BLaER1 treated with 17β-estradiol and CSF1 and Interleukin-3, amounts not matched to agents 10 nM and 100 nM (cell line): ENCODE measurements at regions not wholly inside any gene's neighbourhood (a gene's known extent, or its start where the extent isn't known, plus 50 kb on each side); places are given as distances from the start of the nearest gene placed in this dataset.

ENCODE experiments used
- H3K27ac ChIP-seq, 11 experiments: shearing (Covaris generic); formaldehyde crosslinking; 2 replicates each; pipeline ENCODE4 v1.8.1; 2022
- H3K27me3 ChIP-seq, 11 experiments: shearing (Covaris generic); formaldehyde crosslinking; 2 replicates each; pipeline ENCODE4 v1.8.1; 2022
- H3K36me3 ChIP-seq, 11 experiments: shearing (Covaris generic); formaldehyde crosslinking; 2 replicates each; pipeline ENCODE4 v1.8.1; 2022
- H3K4me1 ChIP-seq, 10 experiments: shearing (Covaris generic); formaldehyde crosslinking; 2 replicates each; pipeline ENCODE4 v1.8.1; 2022
- H3K4me2 ChIP-seq, 11 experiments: shearing (Covaris generic); formaldehyde crosslinking; 2 replicates each; pipeline ENCODE4 v1.8.1; 2022
- H3K4me3 ChIP-seq, 10 experiments: shearing (Covaris generic); formaldehyde crosslinking; 2 replicates each; pipeline ENCODE4 v1.8.1; 2022
- H3K9ac ChIP-seq, 11 experiments: shearing (Covaris generic); formaldehyde crosslinking; 2 replicates each; pipeline ENCODE4 v1.8.1; 2022
- H3K9me3 ChIP-seq, 11 experiments: shearing (Covaris generic); formaldehyde crosslinking; replicated peaks in 1 of 11; 2 replicates each; pipeline ENCODE4 v1.8.1; 2022
- H4K20me1 ChIP-seq, 11 experiments: shearing (Covaris generic); formaldehyde crosslinking; 2 replicates each; pipeline ENCODE4 v1.8.1; 2022
- Cebpa-rat ChIP-seq, 11 experiments: shearing (Covaris generic); IDR thresholded peaks; 2 replicates each; pipeline ENCODE4 v1.8.1; 2022

GRCh38 chr20:56827763-56828162 is 198.7 kb downstream of the TFAP2C start:
- 0 out of 22 replicates have a peak overlapping the region, but pooled peaks of 1 of the 11 experiments have one; percentile 1 for H3K4me2 ChIP-seq

GRCh38 chr20:56828402-56828801 is 199.3 kb downstream of the TFAP2C start:
- H3K4me2 ChIP-seq = no peak overlapping the region
- no peak overlapping the region for H3K4me3 ChIP-seq
- peaks cover 0 to 25% (median 15%) of the 10 kb centered on the region in 10 experiments; a peak in 16 of 20 replicates for H3K4me1 ChIP-seq
- no peak overlapping the region for H3K9ac ChIP-seq
- no peak overlapping the region for H3K27ac ChIP-seq
- H3K9me3 ChIP-seq = peaks cover 0 to 5% (median 0%) of the 10 kb centered on the region in 11 experiments; a peak in 1 of 22 replicates
- no peak for TF ChIP-seq Cebpa-rat (IDR thresholded peaks at IDR 0.05)
- no peaks in the 10 kb centered on the region for H4K20me1 ChIP-seq
- H3K27me3 ChIP-seq = no peaks in the 10 kb centered on the region
- H3K36me3 ChIP-seq = no peaks in the 10 kb centered on the region

More at GRCh38 chr20:56827763-56828162, 198.7 kb downstream of the TFAP2C start:
- no peaks in the 10 kb centered on the region for H3K27me3 ChIP-seq
- no peaks in the 10 kb centered on the region for H4K20me1 ChIP-seq
- no peak overlapping the region for H3K9ac ChIP-seq
- H3K9me3 ChIP-seq = peaks cover 0 to 5% (median 0%) of the 10 kb centered on the region in 11 experiments; a peak in 1 of 22 replicates
- H3K4me1 ChIP-seq = peaks cover 0 to 20% (median 15%) of the 10 kb centered on the region in 10 experiments; a peak in 15 of 20 replicates
- H3K4me3 ChIP-seq = no peak overlapping the region
- H3K27ac ChIP-seq = peak overlapping the region in 1 of 11 experiments; percentile 18; a peak in 1 of 22 replicates
- no peaks in the 10 kb centered on the region for H3K36me3 ChIP-seq
- TF ChIP-seq Cebpa-rat (IDR thresholded peaks at IDR 0.05) = no peak

- H3K9me3 ChIP-seq = peaks cover 0 to 5% (median 0%) of the 10 kb centered on the region in 11 experiments; a peak in 1 of 22 replicates
- no peaks in the 10 kb centered on the region for H3K27me3 ChIP-seq
- H3K36me3 ChIP-seq = no peaks in the 10 kb centered on the region
- H3K9ac ChIP-seq = peak overlapping the region in 2 of 11 experiments; percentile 13 to 29; a peak in 1 of 22 replicates
- no peak overlapping the region for H3K27ac ChIP-seq
- peak overlapping the region in 9 of 11 experiments; percentile 21 to 74 (median 61); a peak in 18 of 22 replicates for H3K4me2 ChIP-seq
- H3K4me1 ChIP-seq = peaks cover 0 to 27% (median 15%) of the 10 kb centered on the region in 10 experiments; a peak in 16 of 20 replicates
- no peak for TF ChIP-seq Cebpa-rat (IDR thresholded peaks at IDR 0.05)
- H3K4me3 ChIP-seq = no peak overlapping the region
- H4K20me1 ChIP-seq = no peaks in the 10 kb centered on the region
These were observed 200.8 kb downstream of the TFAP2C start for GRCh38 chr20:56829788-56830385.

GRCh38 chr20:56831795-56832194 is 202.7 kb downstream of the TFAP2C start:
- TF ChIP-seq Cebpa-rat (IDR thresholded peaks at IDR 0.05) = no peak
- no peak overlapping the region for H3K9ac ChIP-seq
- H3K27ac ChIP-seq = no peak overlapping the region
- no peak overlapping the region for H3K4me3 ChIP-seq
- no peaks in the 10 kb centered on the region for H4K20me1 ChIP-seq
- H3K9me3 ChIP-seq = peaks cover 0 to 5% (median 0%) of the 10 kb centered on the region in 11 experiments; a peak in 1 of 22 replicates
- no peak overlapping the region for H3K4me2 ChIP-seq
- no peaks in the 10 kb centered on the region for H3K27me3 ChIP-seq
- H3K4me1 ChIP-seq = peaks cover 0 to 27% (median 15%) of the 10 kb centered on the region in 10 experiments; a peak in 16 of 20 replicates
- H3K36me3 ChIP-seq = no peaks in the 10 kb centered on the region

GRCh38 chr20:56833427-56833826 is 204.3 kb downstream of the TFAP2C start:
- Histone ChIP-seq H3K4me3 (no peak overlapping the region), H3K4me2 (peak overlapping the region in 4 of 11 experiments; percentile 5 to 17 (median 14); a peak in 2 of 22 replicates), H3K4me1 (peaks cover 0 to 27% (median 15%) of the 10 kb centered on the region in 10 experiments; a peak in 16 of 20 replicates), H3K27me3 (no peaks in the 10 kb centered on the region), H3K27ac (no peak overlapping the region), H3K9me3 (peaks cover 0 to 3% (median 0%) of the 10 kb centered on the region in 11 experiments; a peak in 1 of 22 replicates), H3K9ac (no peak overlapping the region), H3K36me3 (no peaks in the 10 kb centered on the region), H4K20me1 (no peaks in the 10 kb centered on the region)
- no peak for TF ChIP-seq Cebpa-rat (IDR thresholded peaks at IDR 0.05)

- no peaks in the 10 kb centered on the region for H3K9me3 ChIP-seq
- no peak overlapping the region for H3K9ac ChIP-seq
- no peaks in the 10 kb centered on the region for H3K36me3 ChIP-seq
- no peak overlapping the region for H3K27ac ChIP-seq
- no peak overlapping the region for H3K4me3 ChIP-seq
- H3K27me3 ChIP-seq = no peaks in the 10 kb centered on the region
- H3K4me1 ChIP-seq = peaks cover 0 to 9% (median under 1%) of the 10 kb centered on the region in 10 experiments; a peak in 7 of 20 replicates
- TF ChIP-seq Cebpa-rat (IDR thresholded peaks at IDR 0.05) = no peak
- no peaks in the 10 kb centered on the region for H4K20me1 ChIP-seq
- no peak overlapping the region for H3K4me2 ChIP-seq
These were observed 206.9 kb downstream of the TFAP2C start for GRCh38 chr20:56835829-56836550.

GRCh38 chr20:56839222-56839621 is 210.1 kb downstream of the TFAP2C start:
- no peak overlapping the region for H3K4me2 ChIP-seq
- H4K20me1 ChIP-seq = no peaks in the 10 kb centered on the region
- no peak for TF ChIP-seq Cebpa-rat (IDR thresholded peaks at IDR 0.05)
- no peak overlapping the region for H3K4me3 ChIP-seq
- H3K27me3 ChIP-seq = no peaks in the 10 kb centered on the region
- H3K4me1 ChIP-seq = peaks cover 0 to 9% (median 7%) of the 10 kb centered on the region in 10 experiments; a peak in 15 of 20 replicates
- H3K9ac ChIP-seq = no peak overlapping the region
- H3K27ac ChIP-seq = no peak overlapping the region
- H3K9me3 ChIP-seq = peaks cover 17 to 27% (median 22%) of the 10 kb centered on the region in 11 experiments; a peak in 21 of 22 replicates
- no peaks in the 10 kb centered on the region for H3K36me3 ChIP-seq

- no peaks in the 10 kb centered on the region for H3K27me3 ChIP-seq
- no peak for TF ChIP-seq Cebpa-rat (IDR thresholded peaks at IDR 0.05)
- no peaks in the 10 kb centered on the region for H3K36me3 ChIP-seq
- no peak overlapping the region for H3K27ac ChIP-seq
- H3K4me1 ChIP-seq = peaks cover 0 to 15% (median 13%) of the 10 kb centered on the region in 10 experiments; a peak in 18 of 20 replicates
- no peak overlapping the region for H3K4me2 ChIP-seq
- H3K9me3 ChIP-seq = peaks cover 17 to 27% (median 22%) of the 10 kb centered on the region in 11 experiments; a peak in 21 of 22 replicates
- H3K9ac ChIP-seq = no peak overlapping the region
- no peaks in the 10 kb centered on the region for H4K20me1 ChIP-seq
- no peak overlapping the region for H3K4me3 ChIP-seq
These were observed 210.7 kb downstream of the TFAP2C start for GRCh38 chr20:56839786-56840185.

GRCh38 chr20:56840716-56841261 is 211.7 kb downstream of the TFAP2C start:
- Histone ChIP-seq H3K4me3 (no peak overlapping the region), H3K9ac (no peak overlapping the region), H3K36me3 (no peaks in the 10 kb centered on the region), H3K4me1 (peaks cover 10 to 25% (median 23%) of the 10 kb centered on the region in 10 experiments), H3K27ac (no peak overlapping the region), H3K9me3 (peaks cover 17 to 27% (median 22%) of the 10 kb centered on the region in 11 experiments; a peak in 21 of 22 replicates), H3K4me2 (no peak overlapping the region), H3K27me3 (no peaks in the 10 kb centered on the region), H4K20me1 (no peaks in the 10 kb centered on the region)
- no peak for TF ChIP-seq Cebpa-rat (IDR thresholded peaks at IDR 0.05)
